HG03378 (cell line): ENCODE measurements at regions not wholly inside any gene's neighbourhood (a gene's known extent, or its start where the extent isn't known, plus 50 kb on each side); places are given as distances from the start of the nearest gene placed in this dataset.
"Not testable (repeated sequence)": the region's sequence is repeated elsewhere in the genome, so short reads cannot be mapped to it uniquely, and the experiment has no call there.

Source experiments
- ATAC-seq: cut with Tn5 transposase; IDR thresholded peaks from one replicate; pipeline ENCODE4 v1.9.1; 2021; ENCODE audit warnings: mild to moderate bottlenecking, moderate library complexity; ENCODE audit not compliant: unreplicated experiment

DNA sequence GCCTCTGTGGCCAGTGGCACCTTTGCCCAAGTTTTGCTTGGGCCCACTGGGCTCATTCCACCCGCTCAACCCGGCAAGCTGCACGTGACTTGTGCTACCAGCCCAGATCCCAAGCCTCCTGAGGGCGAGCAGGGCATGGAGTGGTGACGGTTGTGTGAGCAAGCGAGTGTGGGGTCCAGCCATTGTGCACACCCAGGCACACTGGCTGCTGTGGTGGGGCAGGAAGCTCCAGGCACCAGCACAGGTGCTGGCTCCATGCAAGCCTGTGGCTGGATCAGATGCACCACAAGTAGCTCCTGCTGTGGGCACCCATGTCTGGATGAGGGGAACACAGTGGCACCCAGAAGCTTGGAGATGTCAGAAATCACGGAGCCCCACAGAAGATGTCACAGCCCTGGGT, 557.0 kb upstream of the GNPDA2 start:
- ATAC-seq = no peak

GRCh38 chr4:45280121-45280520, 553.8 kb upstream of the GNPDA2 start:
- no peak for ATAC-seq

- no peak for ATAC-seq
Measured at GRCh38 chr4:45275862-45276261, 549.5 kb upstream of the GNPDA2 start.

GRCh38 chr4:45248106-45248505, 521.8 kb upstream of the GNPDA2 start:
- ATAC-seq = not testable (repeated sequence)

DNA sequence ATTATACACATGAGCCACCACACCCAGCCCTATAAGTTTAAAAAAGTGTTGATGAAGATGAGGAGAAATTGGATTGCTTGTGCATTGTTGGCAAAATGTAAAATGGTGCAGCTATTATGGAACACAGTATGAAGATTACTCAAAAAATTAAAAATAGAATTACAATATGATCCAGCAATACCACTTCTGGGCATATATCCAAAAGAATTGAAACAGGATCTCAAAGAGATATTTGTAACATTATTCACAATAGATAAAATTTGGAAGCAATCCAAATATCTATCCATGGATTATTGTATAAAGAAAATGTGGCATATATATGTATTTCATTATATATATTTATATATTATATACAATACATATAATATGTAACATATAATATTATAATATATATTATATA, 515.6 kb upstream of the GNPDA2 start:
- ATAC-seq = no peak

- no peak for ATAC-seq
Measured at GRCh38 chr4:45229206-45229605, 502.9 kb upstream of the GNPDA2 start.

- no peak for ATAC-seq
Measured at GRCh38 chr4:45215976-45216542, 489.7 kb upstream of the GNPDA2 start.

- not testable (repeated sequence) for ATAC-seq
Measured at GRCh38 chr4:45208476-45208875, 482.1 kb upstream of the GNPDA2 start.

- not testable (repeated sequence) for ATAC-seq
Measured at GRCh38 chr4:45207864-45208331, 481.5 kb upstream of the GNPDA2 start.

DNA sequence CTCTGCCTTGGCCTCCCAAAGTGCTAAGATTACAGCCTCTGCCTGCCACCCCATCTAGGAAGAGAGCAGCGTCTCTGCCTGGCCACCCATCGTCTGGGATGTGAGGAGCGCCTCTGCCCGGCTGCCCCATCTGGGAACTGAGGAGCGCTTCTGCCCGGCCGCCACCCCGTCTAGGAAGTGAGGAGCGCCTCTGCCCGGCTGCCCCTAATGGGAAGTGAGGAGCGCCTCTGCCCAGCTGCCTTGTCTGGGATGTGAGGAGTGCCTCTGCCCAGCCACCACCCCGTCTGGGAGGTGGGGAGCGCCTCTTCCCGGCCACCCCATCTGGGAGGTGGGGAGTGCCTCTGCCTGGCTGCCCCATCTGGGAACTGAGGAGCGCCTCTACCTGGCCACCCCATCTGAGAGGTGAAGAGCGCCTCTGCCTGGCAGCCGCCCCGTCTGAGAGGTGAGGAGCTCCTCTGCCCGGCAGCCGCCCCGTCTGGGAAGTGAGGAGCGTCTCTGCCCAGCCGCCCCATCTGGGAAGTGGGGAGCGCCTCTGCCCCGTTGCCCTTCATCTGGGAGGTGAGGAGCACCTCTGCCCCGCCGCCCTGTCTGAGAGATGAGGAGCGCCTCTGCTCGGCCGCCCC, 481.0 kb upstream of the GNPDA2 start:
- ATAC-seq = not testable (repeated sequence)

DNA sequence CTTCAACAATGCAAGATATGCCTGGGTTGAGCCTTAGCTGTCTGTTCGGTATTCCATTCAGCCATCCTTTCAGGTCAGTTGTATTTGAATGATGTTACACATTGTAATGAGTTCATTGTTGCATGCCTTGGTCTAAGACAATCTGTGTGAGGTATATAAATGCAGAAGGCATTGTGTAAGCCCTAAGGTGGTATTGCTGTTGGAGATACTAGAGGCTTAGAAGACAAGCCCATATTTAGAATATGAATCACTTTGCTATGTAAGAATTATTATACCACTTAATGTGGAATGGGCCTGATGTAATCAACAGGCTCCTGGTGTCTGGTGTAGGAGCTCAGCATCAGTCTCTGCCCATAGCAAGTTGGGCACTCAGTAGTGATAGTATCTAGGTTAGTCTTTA, 473.4 kb upstream of the GNPDA2 start:
- ATAC-seq = no peak

DNA sequence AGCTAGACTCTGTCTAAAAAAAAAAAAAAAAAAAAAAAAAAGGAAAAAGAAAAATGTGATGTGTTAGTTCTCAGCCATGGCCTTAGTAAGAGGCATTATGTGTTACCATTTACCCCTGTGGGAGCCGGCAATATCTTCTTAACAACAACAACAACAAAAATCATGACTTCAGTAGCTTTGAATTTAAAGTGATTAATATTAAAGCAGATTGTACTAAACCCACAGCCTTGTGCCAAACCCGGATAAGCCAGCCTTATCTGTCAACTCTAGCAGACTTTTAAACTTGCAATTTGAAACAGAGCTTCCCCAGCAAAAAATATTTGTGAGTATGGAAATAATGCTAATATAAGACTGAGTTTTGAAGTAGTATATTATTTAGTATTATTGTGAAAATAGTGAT, 462.1 kb upstream of the GNPDA2 start:
- no peak for ATAC-seq

- no peak for ATAC-seq
Measured at GRCh38 chr4:45186249-45186648, 459.9 kb upstream of the GNPDA2 start.

GRCh38 chr4:45183905-45184304, 457.5 kb upstream of the GNPDA2 start:
- no peak for ATAC-seq

DNA sequence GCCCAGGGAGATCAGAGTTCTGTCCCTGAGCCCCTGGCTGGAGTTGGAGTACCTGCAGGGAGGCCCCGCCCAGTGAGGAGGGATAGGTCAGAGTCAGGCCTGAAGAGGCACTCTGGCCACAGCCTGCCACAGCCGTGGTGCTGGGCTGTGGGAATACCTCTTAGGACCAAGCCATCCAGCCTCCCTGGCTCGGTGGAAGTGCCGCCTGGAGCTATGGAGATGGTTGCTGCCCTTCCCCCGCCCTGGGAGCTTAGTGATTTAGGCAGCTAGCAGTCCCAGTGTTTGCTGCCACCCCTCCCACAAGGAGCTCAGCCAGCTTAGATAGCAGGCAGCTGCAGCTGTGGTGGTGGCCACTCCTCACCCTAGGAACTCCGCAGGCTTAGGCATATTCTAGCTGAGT, 446.3 kb upstream of the GNPDA2 start:
- ATAC-seq = no peak

GRCh38 chr4:45160951-45161350, 434.6 kb upstream of the GNPDA2 start:
- ATAC-seq = no peak

GRCh38 chr4:45155081-45155777, 428.9 kb upstream of the GNPDA2 start:
- ATAC-seq = no peak

- ATAC-seq = no peak
Measured at GRCh38 chr4:45147866-45148265, 421.5 kb upstream of the GNPDA2 start.

DNA sequence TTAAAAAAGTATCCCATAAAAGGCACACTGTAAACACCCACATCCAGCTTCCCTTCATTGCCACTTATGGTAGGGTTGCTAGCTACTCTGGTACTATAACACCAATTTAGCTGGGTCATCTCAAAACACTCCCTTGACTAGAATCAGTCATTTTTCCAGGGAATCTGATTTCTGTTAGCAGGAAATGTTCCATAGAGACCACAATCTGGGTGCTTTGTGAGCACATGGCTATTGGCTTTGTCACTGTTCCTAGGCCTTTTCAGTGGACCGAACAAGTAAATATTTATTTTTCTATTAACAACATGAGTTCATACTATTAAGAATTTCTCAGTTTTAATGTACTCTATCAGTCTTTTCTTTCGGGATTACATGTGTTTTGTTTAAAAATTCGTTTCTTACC, 404.7 kb upstream of the GNPDA2 start:
- no peak for ATAC-seq

GRCh38 chr4:45122406-45122805, 396.1 kb upstream of the GNPDA2 start:
- no peak for ATAC-seq

- no peak for ATAC-seq
Measured at GRCh38 chr4:45121426-45121975, 395.1 kb upstream of the GNPDA2 start.

DNA sequence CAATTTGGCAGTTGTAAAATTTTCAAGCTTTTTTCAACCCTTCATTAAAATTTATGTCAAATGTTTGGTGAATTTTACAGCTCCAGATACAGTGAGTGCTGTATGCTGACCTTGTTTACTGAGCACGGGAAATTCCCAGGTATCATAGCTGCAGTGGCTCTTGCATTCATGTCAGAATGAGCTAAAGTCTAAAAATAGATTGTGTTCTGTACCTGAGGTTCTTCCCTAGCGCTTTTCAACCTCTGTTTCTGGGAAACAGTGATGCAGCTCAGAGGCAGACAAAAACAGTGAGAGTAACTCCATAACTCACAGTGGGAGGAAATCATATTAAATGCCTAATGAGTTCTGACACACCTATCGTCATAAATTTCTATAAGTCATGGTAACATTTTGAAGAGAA, 393.8 kb upstream of the GNPDA2 start:
- peak; percentile 86 for ATAC-seq
